Activated CD4-positive, alpha-beta T cell treated with anti-CD3 and anti-CD28 coated beads for 48 hours (primary cell): ENCODE measurements at regions not wholly inside any gene's neighbourhood (a gene's known extent, or its start where the extent isn't known, plus 50 kb on each side); places are given as distances from the start of the nearest gene placed in this dataset.

ENCODE experiments used
- DNase-seq: peaks from one replicate; pipeline ENCODE4 v3.0.0-alpha.2; 2020

GRCh38 chr20:11551479-11551878 lies 366.2 kb upstream of the BTBD3 start:
- no peak for DNase-seq

DNA sequence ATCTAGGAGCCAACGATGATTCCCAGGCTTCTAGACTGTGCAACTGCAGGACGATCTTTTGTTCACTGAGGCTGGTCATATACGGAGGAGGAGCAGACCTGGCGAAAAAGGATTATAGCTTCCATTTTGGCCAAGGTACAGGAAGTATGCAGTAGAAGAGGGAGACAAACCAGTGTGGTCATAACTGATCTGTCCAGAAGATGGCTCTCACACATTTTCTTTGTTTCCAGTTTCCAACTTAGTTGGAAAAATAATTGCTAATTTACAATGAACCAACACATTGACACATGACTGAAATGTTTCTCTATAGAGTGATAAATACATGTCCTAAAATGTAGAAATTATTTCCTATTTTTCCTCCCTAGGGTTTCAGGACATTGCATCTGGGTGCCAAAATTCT lies 364.1 kb upstream of the BTBD3 start:
- no peak for DNase-seq

DNA sequence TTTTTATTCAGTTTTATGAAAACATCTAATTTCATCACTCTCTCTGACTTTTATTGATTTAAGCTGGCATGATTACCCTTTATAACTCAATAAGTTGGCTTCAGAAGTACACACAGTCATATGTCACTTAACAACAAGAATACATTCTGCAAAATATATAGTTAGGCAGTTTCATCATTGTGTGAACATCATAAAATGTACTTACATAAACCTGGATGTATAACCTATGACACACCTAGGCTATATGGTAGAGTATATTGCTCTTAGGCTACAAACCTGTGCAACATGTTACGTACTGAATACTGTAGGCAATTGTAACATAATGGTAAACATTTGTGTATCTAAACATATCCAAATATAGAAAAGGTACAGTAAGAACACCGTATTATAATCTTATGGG lies 362.2 kb upstream of the BTBD3 start:
- DNase-seq: no peak

DNA sequence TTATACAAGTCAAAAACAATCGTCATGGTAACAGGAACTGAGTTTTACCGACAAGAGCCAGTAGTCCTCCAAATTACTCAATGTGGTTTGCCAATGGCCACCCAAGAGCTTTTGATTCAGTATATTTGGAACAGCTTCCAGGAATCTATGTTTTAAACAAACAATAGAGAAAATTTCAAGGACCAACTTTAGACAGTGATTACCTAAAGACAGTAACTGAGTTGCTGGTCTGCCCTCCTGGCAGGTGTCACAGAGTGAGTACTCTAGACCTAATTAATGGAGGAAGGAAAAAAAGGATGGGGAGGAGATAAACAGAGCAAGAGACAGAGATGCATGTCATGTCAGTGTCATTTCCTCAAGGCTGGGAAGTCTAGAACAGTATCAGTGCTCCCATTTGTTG lies 361.3 kb upstream of the BTBD3 start:
- no peak for DNase-seq

DNA sequence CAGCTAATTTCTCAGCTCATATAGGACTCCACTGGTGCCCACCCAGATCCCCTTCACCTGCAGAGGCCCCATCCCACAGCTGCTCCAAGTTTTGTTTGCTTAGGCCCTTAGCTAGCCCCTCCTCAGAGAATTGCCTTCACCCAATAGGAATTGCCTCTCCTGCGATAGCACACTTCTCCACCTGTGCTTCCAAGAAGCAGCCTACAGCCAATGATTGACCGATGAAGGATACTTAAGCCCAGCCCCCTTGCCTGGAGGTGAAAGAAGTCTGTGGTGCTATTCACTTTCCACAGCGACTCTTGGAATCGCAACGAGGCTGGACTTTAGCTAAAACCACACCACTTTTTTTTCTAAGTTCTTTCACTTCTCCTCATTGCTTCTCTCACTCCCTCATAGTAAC lies 353.2 kb upstream of the BTBD3 start:
- DNase-seq: no peak

- DNase-seq: no peak
These were observed 348.5 kb upstream of the BTBD3 start for GRCh38 chr20:11569163-11569562.

DNA sequence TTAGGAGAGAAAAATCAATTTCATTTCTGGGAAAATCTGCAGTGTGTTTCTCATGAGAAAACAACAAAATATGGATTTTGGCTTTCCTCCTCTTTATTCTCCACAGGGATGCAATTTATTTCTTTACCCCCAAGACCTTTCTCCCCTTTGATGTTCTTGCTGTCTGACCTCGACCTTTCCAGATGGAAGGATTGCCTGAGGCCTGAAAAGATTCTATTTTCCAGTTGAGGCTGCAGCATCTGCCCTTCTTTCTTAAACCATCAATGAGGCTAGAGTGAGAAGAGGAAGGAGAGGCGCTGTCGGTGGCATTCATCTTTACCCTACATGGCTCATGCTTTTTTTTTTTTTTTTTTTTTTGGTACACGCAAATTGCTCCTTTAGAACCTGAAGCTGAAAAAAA lies 344.2 kb upstream of the BTBD3 start:
- DNase-seq: no peak

DNA sequence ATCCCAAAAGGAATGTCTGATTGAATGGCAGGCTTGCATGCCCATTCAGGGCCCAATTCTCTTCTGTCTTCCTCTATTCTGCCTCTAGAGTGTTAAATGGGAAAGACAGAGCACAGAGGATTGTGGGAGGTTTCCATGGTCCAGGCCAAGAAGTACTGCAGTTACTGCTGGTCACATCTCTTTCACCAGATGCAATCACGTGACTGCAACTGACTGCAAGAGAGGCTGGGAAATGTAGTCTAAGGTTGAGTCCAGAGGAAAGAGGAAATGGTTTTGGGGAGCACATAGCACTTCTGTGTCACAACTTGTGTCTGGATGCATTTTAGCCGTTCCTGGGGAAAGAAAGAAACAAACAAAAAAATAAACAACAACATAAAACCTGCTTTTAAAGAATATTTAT lies 336.4 kb upstream of the BTBD3 start:
- DNase-seq: no peak

- DNase-seq: no peak
These were observed 335.6 kb upstream of the BTBD3 start for GRCh38 chr20:11582060-11582459.

GRCh38 chr20:11585752-11586352 lies 331.8 kb upstream of the BTBD3 start:
- DNase-seq: no peak

GRCh38 chr20:11588875-11589274 lies 328.8 kb upstream of the BTBD3 start:
- DNase-seq: no peak

GRCh38 chr20:11591965-11592364 lies 325.7 kb upstream of the BTBD3 start:
- no peak for DNase-seq

DNA sequence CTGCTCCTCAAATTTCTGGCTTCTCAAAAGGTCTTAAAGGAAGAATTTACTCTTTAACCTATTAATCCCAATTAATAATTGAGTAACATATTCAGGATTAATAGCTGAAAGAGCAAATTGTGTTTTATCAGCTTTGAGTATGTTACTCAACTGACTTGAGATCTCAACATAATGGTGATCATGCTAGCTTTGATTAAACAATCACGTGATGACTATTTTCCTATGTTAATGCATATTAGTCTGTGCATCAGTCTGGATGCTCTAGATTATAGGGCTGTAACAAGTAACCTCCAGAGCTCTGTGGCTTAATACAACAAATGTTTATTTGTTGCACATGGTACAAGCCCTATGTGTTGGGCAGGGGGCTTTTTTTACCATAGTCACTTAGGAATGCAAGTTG lies 313.4 kb upstream of the BTBD3 start:
- no peak for DNase-seq

DNA sequence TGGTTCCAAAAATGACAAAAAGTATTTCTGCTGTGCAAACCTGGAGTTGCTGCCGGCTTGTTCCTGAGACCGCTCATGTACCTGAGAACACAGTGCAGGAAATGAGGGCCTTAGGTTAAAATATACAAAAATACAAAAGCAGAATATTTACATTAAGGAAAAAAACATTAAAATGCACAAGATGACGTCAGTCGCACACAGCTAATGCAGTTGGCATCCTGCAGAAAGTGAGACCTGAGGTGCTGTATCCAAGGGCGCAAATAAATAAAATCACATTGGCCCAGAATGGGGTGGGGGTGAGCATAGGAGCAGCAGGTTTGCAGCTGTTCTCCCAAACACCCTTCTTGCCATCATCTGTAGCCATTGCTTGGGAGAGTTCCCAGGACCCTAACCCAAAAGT lies 310.6 kb upstream of the BTBD3 start:
- DNase-seq: no peak

- no peak for DNase-seq
These were observed 309.0 kb upstream of the BTBD3 start for GRCh38 chr20:11608736-11609135.

- no peak for DNase-seq
These were observed 293.0 kb upstream of the BTBD3 start for GRCh38 chr20:11624704-11625103.

GRCh38 chr20:11626551-11626950 lies 291.1 kb upstream of the BTBD3 start:
- DNase-seq: no peak

- DNase-seq: no peak
These were observed 274.8 kb upstream of the BTBD3 start for GRCh38 chr20:11642866-11643265.

GRCh38 chr20:11646359-11646758 lies 271.3 kb upstream of the BTBD3 start:
- no peak for DNase-seq

GRCh38 chr20:11650566-11650965 lies 267.1 kb upstream of the BTBD3 start:
- DNase-seq: no peak

DNA sequence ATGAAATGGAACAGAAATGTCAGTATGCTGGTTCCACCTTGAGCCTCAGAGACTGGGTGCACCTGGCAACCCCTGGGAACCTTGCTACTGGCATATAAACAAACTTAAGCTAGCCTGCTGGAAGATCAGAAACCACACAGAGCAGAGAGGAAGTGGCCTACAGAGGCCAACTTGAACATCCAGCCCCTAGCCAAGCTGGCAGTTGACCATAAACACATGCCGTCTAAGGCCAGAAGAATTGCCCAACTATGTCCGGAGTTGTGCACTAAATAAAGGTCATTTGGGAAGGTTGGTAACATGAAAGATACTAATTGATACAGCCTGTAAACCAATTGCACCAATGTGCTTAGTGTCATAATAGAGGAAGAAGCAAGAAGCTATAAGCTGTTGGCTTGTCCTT lies 266.6 kb upstream of the BTBD3 start:
- no peak for DNase-seq

GRCh38 chr20:11651647-11652046 lies 266.0 kb upstream of the BTBD3 start:
- no peak for DNase-seq

DNA sequence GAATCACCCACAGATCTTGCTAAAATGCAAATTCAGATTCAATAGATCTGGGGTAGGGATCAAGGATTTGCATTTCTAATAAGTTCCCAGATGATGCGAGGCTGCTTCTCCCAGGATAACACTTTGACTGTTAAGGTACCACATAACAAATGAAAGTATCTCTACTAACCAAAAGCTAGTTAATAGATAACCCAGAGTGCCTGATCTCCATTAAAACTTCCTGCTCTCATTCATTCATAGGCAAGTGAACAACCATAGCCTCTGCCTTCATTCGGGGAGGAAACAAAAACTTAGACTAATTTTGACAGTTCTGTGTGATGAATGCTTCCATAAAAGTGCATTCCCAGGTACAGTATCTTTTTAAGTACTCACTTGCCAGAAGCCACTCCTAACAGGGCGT lies 265.6 kb upstream of the BTBD3 start:
- no peak for DNase-seq

DNA sequence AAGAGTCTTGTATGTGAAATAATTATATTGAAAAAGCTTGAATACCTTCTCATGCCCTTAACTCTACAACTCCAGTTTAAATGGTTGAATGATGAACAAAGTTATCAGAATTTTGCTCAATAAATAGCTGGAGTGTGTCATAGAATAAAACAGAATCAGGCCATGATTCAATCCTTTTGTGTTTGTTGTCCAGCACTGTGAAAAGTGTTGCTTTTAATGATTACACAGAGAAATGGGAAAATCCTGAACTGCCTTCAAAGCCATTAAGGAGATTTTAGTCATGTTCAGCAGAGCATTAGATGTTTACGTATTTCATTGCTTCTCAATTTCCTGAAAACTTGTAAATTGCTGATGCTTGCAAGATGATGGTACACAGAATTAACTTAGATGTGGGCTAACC lies 262.9 kb upstream of the BTBD3 start:
- DNase-seq: no peak

GRCh38 chr20:11660673-11661072 lies 257.0 kb upstream of the BTBD3 start:
- no peak for DNase-seq

DNA sequence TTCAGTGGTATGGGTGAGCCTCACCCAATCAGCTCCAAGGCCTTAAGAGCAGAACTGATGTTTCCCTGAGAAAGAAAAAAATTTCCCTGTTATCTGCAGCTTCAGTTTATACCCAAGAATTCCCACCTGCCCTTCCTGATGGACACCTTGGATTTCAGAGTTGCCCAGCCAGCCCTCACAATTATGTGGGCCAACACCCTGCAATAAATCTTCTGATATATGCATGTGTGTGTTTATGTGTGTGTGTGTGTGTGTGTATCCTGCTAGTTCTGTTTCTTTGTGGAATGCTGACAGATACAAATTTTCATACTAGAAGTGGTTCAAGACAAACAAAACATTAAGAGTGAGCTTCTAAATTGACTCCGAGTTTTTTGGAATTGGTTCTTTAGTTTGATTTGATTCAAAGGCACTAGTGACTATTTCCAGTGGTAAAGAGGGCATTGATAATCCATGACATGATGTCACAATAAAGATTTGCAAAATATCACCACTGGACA lies 246.6 kb upstream of the BTBD3 start:
- DNase-seq: no peak
